Fibroblast of upper back skin (primary cell): ENCODE measurements at regions not wholly inside any gene's neighbourhood (a gene's known extent, or its start where the extent isn't known, plus 50 kb on each side); places are given as distances from the start of the nearest gene placed in this dataset.
A peak's percentile ranks its signal among the peaks of the same experiment; 100 is the strongest.

Experiments used
- DNase-seq: peaks from one replicate; pipeline ENCODE4 v3.0.0-alpha.2; 2013

DNA sequence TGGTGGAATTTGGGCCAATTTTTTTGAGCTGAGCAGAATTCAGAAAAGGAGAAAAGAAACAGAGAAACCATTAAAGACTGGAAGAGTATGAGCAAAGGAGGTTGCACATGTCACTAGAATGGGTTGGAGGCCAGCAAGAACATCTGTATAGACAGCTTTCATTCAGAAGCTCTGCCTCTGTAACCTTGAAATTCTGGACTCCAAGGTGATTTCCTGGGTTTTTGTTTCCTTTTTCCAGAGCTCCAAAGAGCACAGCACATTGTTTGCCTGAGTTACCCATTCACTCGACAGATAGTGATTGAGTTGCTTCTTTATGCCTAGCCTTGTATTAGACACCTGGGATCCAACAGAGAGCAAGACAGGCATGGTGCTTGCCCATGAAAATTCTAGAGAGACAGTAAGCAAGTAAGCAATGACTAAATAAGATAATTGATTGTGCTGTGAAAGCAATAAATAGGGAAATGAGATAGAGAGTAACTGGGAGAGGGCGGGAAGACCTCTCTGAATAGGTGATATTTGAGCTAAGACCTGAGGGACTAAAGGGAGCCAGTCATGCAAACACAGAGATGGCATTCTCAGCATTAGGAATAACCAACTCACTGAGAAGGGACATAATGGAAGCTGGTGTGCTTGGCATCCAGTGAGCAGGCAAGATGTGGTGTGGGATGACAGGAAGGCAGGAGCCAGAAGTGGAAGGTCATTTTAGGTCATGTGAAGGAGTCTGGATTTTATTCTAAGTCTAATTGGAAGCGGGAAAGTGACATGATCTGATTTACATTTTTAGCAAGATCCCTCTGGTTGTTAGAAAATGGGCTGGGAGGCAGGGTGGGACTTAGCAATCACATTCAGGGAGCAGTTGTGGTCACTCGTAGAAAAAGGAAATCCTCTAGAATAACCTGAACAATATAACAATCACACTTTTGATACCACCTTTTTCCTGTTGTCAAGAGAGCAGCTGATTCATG, 197.5 kb downstream of the HS3ST3A1 start:
- DNase-seq, result no peak

DNA sequence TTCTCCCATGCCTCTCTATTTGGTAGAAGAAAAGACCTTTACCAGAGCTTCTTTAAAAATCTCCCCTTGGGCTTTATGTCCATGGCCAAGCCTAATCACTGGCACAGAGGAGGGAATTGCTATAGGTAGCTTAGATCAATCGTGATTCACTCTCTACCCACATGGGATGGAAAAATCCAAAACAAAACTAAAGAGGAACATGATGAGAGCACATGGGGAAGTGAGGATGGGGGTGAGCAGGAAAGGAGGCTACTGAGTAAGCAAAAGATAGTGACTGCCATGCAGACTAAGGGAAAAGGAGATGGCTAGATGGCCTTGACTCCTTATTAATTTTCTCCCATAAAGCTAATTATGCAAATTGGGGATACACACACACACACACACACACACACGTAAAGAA, 201.2 kb downstream of the HS3ST3A1 start:
- DNase-seq, result no peak

DNA sequence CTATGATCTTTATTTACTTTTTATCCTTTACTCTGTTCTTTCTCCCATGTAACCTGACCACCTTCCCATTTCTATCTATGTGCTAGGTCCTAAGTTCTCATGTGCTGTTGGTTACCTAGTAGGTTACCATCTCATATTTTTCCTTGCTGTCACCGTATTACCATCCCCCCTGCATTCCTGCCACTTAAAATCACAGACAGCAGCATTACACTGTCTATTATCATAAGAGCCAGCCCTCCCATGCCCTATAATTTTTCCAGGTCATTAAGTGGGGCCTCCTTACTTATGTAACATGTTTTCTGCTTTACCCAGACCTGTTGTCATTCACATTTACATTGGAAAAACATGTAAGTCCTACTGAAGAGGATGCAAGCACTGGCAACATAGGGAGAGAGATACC, 202.9 kb downstream of the HS3ST3A1 start:
- DNase-seq, result no peak

DNA sequence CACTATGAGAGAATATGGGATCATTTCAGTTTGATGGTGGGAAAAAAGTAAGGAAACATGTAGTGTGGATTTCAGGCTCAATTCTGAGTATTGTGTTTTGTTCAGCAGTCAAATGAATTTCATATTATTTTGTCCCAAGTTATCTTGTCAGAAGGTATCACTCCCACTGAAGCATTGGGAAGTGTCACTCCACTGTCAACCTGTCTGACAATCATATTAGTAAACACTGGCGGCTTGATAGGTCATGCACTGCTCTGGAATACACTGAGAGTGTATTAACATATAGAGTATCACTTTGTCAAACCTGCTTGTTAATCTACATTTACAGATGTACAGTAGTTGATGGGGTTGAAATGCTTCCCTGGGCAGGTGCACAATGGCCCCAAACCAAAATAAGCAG, 203.6 kb downstream of the HS3ST3A1 start:
- DNase-seq, result no peak

GRCh38 chr17:13395862-13396261, 205.9 kb downstream of the HS3ST3A1 start:
- no peak for DNase-seq

- DNase-seq, result no peak
Observed at GRCh38 chr17:13395346-13395745, 206.4 kb downstream of the HS3ST3A1 start.

- peak; percentile 82 for DNase-seq
Observed at GRCh38 chr17:13393841-13394710, 207.7 kb downstream of the HS3ST3A1 start.

- peak; percentile 67 for DNase-seq
Observed at GRCh38 chr17:13387952-13388351, 213.8 kb downstream of the HS3ST3A1 start.

DNA sequence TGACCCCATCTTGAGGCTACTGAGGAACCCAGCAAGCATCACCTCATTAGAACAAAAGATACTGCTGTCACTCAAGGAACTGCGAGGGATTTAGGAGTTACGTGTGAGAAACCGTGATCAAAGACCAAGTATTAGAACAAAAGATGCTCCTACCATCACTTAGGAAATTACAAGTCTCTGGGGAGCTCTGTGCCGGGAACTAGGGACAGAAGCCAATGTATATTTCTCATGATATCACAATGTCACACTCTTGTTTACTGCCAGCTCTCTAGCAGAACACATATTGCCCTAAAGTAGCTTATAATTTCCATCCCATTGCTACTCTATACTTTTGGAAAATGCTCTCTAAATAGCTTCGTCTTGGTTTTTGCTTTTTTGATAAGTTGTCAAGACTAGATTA, 214.5 kb downstream of the HS3ST3A1 start:
- no peak for DNase-seq

DNA sequence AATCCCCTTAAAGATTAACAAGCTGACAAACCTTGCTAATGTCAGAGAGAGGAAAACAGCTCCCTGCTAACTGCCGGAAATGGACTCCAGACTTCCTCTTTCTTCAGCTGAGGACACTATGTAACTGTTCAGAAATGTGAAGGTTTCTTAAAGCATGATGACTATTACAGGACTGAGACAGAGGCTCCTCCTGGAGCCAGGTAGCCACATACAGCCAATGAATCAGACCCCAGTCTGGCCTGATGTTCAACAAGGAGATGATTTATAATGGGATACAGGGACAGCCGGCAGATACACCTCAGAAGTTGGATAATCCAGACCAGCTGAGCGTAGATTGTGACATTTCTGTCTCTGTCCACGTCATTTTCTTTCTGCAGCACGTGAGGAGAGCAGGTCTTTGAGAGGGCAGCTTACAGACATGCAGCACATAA, 216.2 kb downstream of the HS3ST3A1 start:
- peak; percentile 84 for DNase-seq

DNA sequence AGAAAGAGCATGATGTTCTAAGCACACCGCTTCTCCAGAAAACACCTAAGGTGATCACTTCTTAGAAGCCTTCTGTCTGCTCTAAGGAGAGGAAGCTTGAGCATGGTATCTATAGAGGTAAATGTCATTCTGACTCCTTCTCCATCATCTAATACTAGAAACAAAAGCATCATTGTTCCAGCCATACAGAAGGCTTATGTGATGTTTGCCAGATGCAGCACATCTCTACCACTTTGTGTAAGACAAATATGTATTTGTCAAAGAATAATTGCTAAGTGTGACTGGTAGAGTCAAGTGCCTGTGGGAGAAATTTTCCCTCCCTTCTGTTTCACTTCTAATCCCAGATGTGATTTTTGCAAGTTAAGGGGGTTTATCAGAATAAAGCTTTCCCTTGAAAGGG, 217.1 kb downstream of the HS3ST3A1 start:
- no peak for DNase-seq

DNA sequence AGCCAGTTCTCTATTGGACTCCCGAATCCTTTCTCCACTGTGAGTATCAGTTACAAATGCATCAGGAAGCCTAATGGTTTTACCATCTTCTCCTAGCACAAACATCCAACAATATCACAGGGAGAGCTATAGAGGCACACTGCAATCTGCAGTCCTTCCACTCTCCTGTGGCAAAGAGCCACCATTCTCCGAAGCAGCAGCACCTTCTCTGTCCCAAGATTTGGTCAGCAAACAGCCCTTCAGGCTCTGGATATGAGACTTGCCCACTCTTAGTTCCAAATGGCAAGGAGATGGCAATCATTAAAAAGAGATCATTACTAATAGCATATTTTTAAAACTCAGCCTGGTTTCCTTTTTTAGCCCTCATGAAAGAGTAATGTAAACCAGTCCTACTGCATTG, 223.4 kb downstream of the HS3ST3A1 start:
- DNase-seq, result no peak

DNA sequence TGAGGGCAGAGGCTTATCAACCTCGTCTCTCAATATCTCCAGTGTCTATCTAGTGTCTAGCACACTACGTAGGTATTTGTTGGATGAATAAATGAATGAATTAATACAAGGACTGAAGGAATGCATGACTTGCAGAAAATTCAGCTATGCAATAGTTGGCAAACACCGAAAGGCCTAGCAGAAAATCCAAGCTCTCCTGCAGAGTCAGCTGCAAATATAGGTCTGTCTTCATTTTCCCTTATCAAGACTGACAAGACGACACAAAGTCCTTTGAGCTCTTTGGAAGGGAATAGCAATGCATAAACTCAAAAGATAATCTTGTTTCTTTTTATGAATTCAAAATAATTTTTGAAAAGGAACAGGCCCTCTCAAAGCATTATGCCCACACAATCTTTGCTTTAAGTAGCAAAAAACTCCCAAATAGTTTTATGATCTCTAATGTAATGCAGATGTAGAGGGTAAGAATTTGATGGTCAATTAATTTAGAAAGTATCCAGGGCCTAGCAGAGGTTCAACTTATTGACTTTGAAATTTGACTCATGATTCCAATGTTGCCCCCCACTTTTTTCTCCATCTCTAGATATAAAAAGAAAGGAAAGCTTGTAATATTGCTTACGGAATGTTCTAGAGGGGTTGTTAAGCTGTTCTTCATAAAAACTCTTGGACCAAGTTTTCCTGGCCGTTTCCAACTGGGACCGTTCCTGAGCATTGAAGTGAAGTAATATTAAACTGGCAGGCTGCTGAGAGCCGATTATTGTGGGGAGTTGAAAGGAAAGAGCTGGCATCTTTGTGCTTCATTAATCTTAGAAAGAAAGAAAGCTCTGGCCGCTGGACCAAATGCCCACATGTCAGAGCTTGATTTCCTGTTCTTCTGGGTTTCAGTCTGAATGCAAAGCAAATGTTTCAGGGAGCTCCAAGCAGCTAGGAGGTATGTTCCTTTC, 227.3 kb downstream of the HS3ST3A1 start:
- no peak for DNase-seq

- DNase-seq, result no peak
Observed at GRCh38 chr17:13372432-13372831, 229.3 kb downstream of the HS3ST3A1 start.

DNA sequence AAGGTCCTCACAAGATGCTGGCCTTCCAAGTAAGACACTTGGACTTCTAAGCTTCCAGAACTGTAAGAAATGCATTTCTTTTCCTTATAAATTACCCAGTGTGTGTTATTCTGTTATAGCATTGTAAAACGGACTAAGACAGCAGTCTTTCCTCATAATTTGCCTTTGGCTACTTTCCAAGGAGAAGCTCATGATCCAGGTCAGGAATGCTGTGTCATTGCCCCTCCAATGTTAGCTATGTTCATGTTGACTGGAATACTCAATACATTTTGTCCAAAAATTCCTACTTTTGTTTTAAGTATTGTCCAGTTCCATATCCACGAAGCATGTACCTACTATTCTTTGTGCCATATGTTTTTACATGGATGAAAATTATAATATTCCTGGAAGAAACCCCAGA, 234.6 kb downstream of the HS3ST3A1 start:
- no peak for DNase-seq

GRCh38 chr17:13365331-13365730, 236.4 kb downstream of the HS3ST3A1 start:
- DNase-seq, result peak; percentile 79

DNA sequence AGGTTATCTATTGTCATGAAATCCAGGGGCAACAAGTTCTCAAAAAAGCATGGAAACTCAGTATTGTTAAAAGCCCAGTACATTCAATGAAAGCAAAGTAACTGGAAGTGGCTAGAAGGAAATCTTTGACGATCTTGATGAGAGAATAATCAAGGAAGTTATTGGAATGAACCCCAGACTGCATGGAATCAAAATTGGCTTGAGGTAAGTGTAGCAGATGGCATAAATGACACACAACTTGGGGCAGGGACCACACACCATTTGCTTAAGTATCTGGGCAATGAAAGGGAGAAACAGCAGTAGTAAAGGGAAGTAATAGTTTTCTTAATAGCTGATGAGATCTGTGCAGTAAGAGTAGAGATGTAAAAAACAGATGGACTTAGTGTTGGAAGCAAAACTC, 238.0 kb downstream of the HS3ST3A1 start:
- DNase-seq, result no peak

- peak; percentile 75 for DNase-seq
Observed at GRCh38 chr17:13362341-13363122, 239.2 kb downstream of the HS3ST3A1 start.

DNA sequence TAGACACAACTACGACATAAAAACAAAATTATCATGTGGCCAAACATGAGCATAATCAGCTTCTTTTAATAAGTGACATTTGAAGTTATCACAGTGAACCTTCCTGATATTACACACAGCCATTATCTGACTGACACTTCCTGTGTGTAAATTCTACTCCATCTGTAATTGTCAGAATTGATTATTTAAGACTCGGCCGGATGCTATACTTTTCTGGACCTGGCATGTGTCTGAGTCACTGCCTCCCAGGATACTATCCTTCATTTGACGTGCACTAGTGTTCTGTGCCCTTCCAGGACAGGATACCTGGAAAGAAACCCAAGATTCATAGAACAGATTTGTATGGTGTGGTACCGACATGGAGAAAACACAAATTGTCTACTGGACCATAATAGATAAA, 242.0 kb downstream of the HS3ST3A1 start:
- DNase-seq, result no peak

- no peak for DNase-seq
Observed at GRCh38 chr17:13355054-13355453, 246.7 kb downstream of the HS3ST3A1 start.

GRCh38 chr17:13353590-13353989, 248.1 kb downstream of the HS3ST3A1 start:
- DNase-seq, result peak; percentile 53
